ENCODE measurements at regions not wholly inside any gene's neighbourhood (a gene's known extent, or its start where the extent isn't known, plus 50 kb on each side); places are given as distances from the start of the nearest gene placed in this dataset.

DNA sequence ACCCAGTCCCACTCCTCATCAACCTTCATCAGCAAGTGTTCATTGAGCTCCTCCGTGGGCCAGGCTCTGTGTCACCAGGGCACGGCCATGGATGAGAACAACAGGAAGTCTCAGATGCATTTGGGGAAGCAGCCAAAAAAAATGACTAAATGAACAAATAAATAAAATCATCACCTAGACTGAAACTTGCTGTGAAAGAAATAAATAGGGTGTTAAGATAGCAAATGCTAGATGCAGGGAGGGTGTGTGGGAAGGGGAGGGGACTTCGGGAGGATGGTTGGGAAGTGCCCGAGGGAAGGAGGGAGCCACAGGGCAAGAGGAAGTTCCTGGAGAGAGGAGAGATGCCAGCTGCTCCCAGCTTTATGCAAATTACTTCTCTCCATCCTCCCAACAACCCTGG is 696.7 kb downstream of the PTPRU start:
- H3K9ac ChIP-seq: no peak overlapping the region
- Mint-ChIP-seq H3K4me1 (peaks cover 37% of the 10 kb centered on the region), H3K27me3 (ENCODE audit: insufficient read depth, low read depth) (peaks cover 4% of the 10 kb centered on the region), H3K27ac (no peak overlapping the region), H3K36me3 (no peaks in the 10 kb centered on the region), H3K9me3 (no peaks in the 10 kb centered on the region), H3K4me3 (no peak overlapping the region)
- no peaks in the 10 kb centered on the region for H3F3A ChIP-seq (ENCODE audit: low read depth)
- H3K79me2 ChIP-seq (ENCODE audit: low read depth): no peaks in the 10 kb centered on the region
- H4K20me1 ChIP-seq (ENCODE audit: low read depth): no peaks in the 10 kb centered on the region
- no peaks in the 10 kb centered on the region for H3K27me3 ChIP-seq
- no peak overlapping the region for H3K4me2 ChIP-seq
- H3K9me3 ChIP-seq (ENCODE audit: low read depth): no peaks in the 10 kb centered on the region
- no peak overlapping the region for H3K27ac ChIP-seq
- no peaks in the 10 kb centered on the region for H3K36me3 ChIP-seq
- TF ChIP-seq EZH2 (IDR thresholded peaks at IDR 0.05) (no peak), EZH2phosphoT487 (IDR thresholded peaks at IDR 0.05) (no peak)
- TF ChIP-seq, protein P1, sequence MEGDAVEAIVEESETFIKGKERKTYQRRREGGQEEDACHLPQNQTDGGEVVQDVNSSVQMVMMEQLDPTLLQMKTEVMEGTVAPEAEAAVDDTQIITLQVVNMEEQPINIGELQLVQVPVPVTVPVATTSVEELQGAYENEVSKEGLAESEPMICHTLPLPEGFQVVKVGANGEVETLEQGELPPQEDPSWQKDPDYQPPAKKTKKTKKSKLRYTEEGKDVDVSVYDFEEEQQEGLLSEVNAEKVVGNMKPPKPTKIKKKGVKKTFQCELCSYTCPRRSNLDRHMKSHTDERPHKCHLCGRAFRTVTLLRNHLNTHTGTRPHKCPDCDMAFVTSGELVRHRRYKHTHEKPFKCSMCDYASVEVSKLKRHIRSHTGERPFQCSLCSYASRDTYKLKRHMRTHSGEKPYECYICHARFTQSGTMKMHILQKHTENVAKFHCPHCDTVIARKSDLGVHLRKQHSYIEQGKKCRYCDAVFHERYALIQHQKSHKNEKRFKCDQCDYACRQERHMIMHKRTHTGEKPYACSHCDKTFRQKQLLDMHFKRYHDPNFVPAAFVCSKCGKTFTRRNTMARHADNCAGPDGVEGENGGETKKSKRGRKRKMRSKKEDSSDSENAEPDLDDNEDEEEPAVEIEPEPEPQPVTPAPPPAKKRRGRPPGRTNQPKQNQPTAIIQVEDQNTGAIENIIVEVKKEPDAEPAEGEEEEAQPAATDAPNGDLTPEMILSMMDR (IDR thresholded peaks at IDR 0.05): no peak
- H2AFZ ChIP-seq (replicated peaks): no peak overlapping the region
- peaks cover 12% of the 10 kb centered on the region for H3K4me1 ChIP-seq
- H3K4me3 ChIP-seq: no peak overlapping the region
- DNase-seq (ENCODE audit: low spot score): no peak

DNA sequence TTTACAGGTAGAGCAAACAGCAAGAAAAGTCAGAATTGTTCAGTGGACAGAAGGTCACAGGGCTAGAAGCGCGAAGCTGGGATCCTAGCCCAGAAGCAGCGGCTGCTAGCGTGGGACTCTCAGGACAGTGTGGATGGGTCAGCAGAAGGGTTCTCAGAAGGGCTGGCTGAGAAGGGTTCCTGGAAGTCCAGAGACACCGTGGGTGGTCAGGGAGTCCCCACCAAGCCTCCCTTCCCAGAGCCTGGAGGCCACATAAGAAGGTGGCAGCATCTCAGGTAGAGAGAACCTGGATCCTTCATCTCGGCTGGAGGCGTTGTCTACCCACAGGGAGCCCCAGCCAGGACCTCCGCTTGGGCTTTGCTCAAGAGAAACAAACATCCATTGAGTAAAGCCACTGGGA is 696.3 kb downstream of the PTPRU start:
- H3K4me1 ChIP-seq: peaks cover 12% of the 10 kb centered on the region
- no peak overlapping the region for H3K27ac ChIP-seq
- H4K20me1 ChIP-seq (ENCODE audit: low read depth): no peaks in the 10 kb centered on the region
- no peaks in the 10 kb centered on the region for H3K36me3 Mint-ChIP-seq
- H3F3A ChIP-seq (ENCODE audit: low read depth): no peaks in the 10 kb centered on the region
- H3K4me3 ChIP-seq: no peak overlapping the region
- H3K27me3 Mint-ChIP-seq (ENCODE audit: insufficient read depth, low read depth): peaks cover 4% of the 10 kb centered on the region
- no peak overlapping the region for H3K9ac ChIP-seq
- no peaks in the 10 kb centered on the region for H3K27me3 ChIP-seq
- DNase-seq (ENCODE audit: low spot score): no peak
- H3K4me1 Mint-ChIP-seq: peaks cover 37% of the 10 kb centered on the region
- peak overlapping the region; percentile 75 for H3K27ac Mint-ChIP-seq
- no peak overlapping the region for H3K4me2 ChIP-seq
- H3K9me3 Mint-ChIP-seq: no peaks in the 10 kb centered on the region
- no peaks in the 10 kb centered on the region for H3K9me3 ChIP-seq (ENCODE audit: low read depth)
- H3K4me3 Mint-ChIP-seq: no peak overlapping the region
- TF ChIP-seq, protein P1 (IDR thresholded peaks at IDR 0.05): no peak
- TF ChIP-seq EZH2 (IDR thresholded peaks at IDR 0.05): no peak
- TF ChIP-seq EZH2phosphoT487 (IDR thresholded peaks at IDR 0.05): no peak
- H3K79me2 ChIP-seq (ENCODE audit: low read depth): no peaks in the 10 kb centered on the region
- no peaks in the 10 kb centered on the region for H3K36me3 ChIP-seq
- no peak overlapping the region for H2AFZ ChIP-seq (replicated peaks)

DNA sequence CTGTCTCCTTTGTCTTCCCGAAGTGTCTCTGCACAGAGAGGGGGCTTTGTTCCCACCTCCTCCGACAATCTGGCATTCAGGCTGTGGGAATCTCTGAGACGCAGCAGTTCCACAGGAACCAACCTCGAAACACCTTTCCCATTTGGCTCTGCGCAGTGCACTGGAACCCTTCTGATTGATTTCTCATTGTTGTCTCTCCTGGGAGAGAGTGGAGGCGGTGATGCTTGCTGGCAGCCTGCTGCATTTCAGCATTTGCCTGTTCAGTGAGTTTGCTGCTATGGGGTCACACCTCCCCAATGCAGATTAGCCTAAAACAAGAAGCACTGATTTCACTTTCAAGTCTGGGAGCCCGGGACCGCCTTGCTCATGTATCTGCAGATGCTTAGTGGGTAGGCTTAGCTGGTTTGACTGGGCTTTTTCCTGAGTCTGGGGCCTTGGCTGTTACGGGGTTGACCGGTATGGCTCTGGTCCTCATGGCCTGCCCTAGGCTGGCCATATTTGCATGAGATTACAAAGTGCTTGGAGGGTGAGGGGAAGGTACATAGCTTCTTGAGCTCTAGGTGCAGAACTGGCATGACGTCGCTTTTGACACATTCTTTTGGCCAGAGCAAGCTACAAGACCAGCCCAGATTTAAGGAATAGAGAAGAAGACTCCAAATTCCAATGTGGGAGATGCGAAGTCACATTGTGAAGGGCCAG is 695.3 kb downstream of the PTPRU start:
- Histone ChIP-seq H3K27ac (no peak overlapping the region), H3F3A (ENCODE audit: low read depth) (no peaks in the 10 kb centered on the region), H3K36me3 (no peaks in the 10 kb centered on the region), H3K4me1 (peaks cover 13% of the 10 kb centered on the region), H3K9me3 (ENCODE audit: low read depth) (no peaks in the 10 kb centered on the region), H4K20me1 (ENCODE audit: low read depth) (no peaks in the 10 kb centered on the region), H3K27me3 (no peaks in the 10 kb centered on the region), H3K4me2 (no peak overlapping the region), H2AFZ (replicated peaks) (no peak overlapping the region), H3K9ac (no peak overlapping the region), H3K79me2 (ENCODE audit: low read depth) (no peaks in the 10 kb centered on the region), H3K4me3 (no peak overlapping the region)
- peaks cover 4% of the 10 kb centered on the region for H3K27me3 Mint-ChIP-seq (ENCODE audit: insufficient read depth, low read depth)
- TF ChIP-seq EZH2 (IDR thresholded peaks at IDR 0.05): no peak
- TF ChIP-seq, protein P1 (IDR thresholded peaks at IDR 0.05): no peak
- no peak for TF ChIP-seq EZH2phosphoT487 (IDR thresholded peaks at IDR 0.05)
- no peaks in the 10 kb centered on the region for H3K36me3 Mint-ChIP-seq
- H3K27ac Mint-ChIP-seq: peak overlapping the region; percentile 62
- no peaks in the 10 kb centered on the region for H3K9me3 Mint-ChIP-seq
- H3K4me1 Mint-ChIP-seq: peaks cover 34% of the 10 kb centered on the region
- H3K4me3 Mint-ChIP-seq: peak overlapping the region; percentile 46
- peak; percentile 51 for DNase-seq (ENCODE audit: low spot score)

All from neural progenitor cell (in vitro differentiated cells).